Endodermal cell (in vitro differentiated cells): ENCODE measurements at regions not wholly inside any gene's neighbourhood (a gene's known extent, or its start where the extent isn't known, plus 50 kb on each side); places are given as distances from the start of the nearest gene placed in this dataset.
A peak's percentile ranks its signal among the peaks of the same experiment; 100 is the strongest.
"Not testable (repeated sequence)": the region's sequence is repeated elsewhere in the genome, so short reads cannot be mapped to it uniquely, and the experiment has no call there.

Source experiments
- DNase-seq: peaks from one replicate; pipeline ENCODE4 v3.0.0-alpha.2; 2017
- H3K27ac ChIP-seq: 2 replicates; pipeline ENCODE4 v1.5.1; 2013; ENCODE audit warnings: mild to moderate bottlenecking, low read depth, low read length, moderate library complexity
- H3K27me3 ChIP-seq: 2 replicates; pipeline ENCODE4 v1.6.1; 2013; ENCODE audit warnings: mild to moderate bottlenecking, low read length, moderate library complexity; ENCODE audit not compliant: insufficient read depth, control insufficient read depth, poor library complexity, severe bottlenecking
- H3K36me3 ChIP-seq: 2 replicates; pipeline ENCODE4 v1.7.0; 2013; ENCODE audit warnings: mild to moderate bottlenecking, low read length, moderate library complexity; ENCODE audit not compliant: control insufficient read depth, insufficient read depth
- H3K4me1 ChIP-seq: one replicate; pipeline ENCODE4 v1.7.0; 2013; ENCODE audit warnings: low read length; ENCODE audit not compliant: control insufficient read depth, insufficient read depth
- H3K4me3 ChIP-seq: 2 replicates; pipeline ENCODE4 v1.5.1; 2013; ENCODE audit warnings: mild to moderate bottlenecking, low read length, moderate library complexity
- H3K9ac ChIP-seq: 2 replicates; pipeline ENCODE4 v1.6.1; 2013; ENCODE audit warnings: mild to moderate bottlenecking, low read length, moderate library complexity; ENCODE audit not compliant: poor library complexity, severe bottlenecking; ENCODE audit errors: extremely low read depth
- H3K9me3 ChIP-seq: 2 replicates; pipeline ENCODE4 v1.6.1; 2013; ENCODE audit warnings: mild to moderate bottlenecking, low read length, moderate library complexity; ENCODE audit not compliant: control insufficient read depth
- H3K27ac Mint-ChIP-seq: 2 replicates; pipeline ENCODE4 v1.8.0; 2020; ENCODE audit warnings: mixed read lengths
- H3K27me3 Mint-ChIP-seq: 2 replicates; pipeline ENCODE4 v1.8.0; 2021; ENCODE audit warnings: mild to moderate bottlenecking, mixed read lengths; ENCODE audit not compliant: insufficient read depth
- H3K36me3 Mint-ChIP-seq: 2 replicates; pipeline ENCODE4 v1.8.0; 2020; ENCODE audit warnings: low read depth, mixed read lengths
- H3K4me1 Mint-ChIP-seq: 2 replicates; pipeline ENCODE4 v1.8.0; 2020; ENCODE audit warnings: mixed read lengths
- H3K4me3 Mint-ChIP-seq: 2 replicates; pipeline ENCODE4 v1.8.0; 2020; ENCODE audit warnings: mild to moderate bottlenecking, moderate library complexity, mixed read lengths
- H3K9me3 Mint-ChIP-seq: 2 replicates; pipeline ENCODE4 v1.8.0; 2020; ENCODE audit warnings: mild to moderate bottlenecking, mixed read lengths
- WGBS, 2 experiments: methylation state at CpG; one replicate each; pipeline versions ENCODE4 v1.1.5 to v1.1.7; 2013; ENCODE audit warnings: missing lambda C conversion rate in 2 of 2, mixed read lengths in 1 of 2; ENCODE audit not compliant: insufficient coverage in 1 of 2, insufficient read length in 1 of 2; 5-methylcytosine and 5-hydroxymethylcytosine counted together
- TF ChIP-seq, protein P1 (sequence below): fragments of 200-600 bp; sonication (generic); conservative IDR thresholded peaks from 2 replicates; pipeline ENCODE4 v1.5.0; 2021; ENCODE audit warnings: antibody characterized with exemption, mild to moderate bottlenecking

DNA sequence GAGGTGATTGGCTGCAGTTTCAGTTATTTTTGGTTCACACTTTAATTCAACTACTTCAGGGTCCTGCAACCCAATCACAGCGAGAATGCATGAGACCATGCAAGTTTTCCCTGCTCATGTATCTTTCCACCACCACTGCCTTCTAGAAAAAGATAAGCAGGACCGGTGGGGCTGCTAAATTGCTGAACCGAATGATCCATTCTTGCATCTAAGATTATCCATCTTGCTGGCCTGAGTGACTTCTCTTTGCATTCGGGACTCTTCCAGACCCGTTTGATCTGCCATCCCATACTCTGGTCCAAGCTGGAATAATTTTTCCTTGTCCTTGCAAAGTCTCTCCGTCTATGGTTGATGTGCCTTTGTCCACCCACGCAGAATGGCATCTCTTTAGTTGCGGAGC, 56.3 kb upstream of the TP53I11 start:
- Histone ChIP-seq H3K36me3 (no peaks in the 10 kb centered on the region), H3K4me3 (no peak overlapping the region), H3K9me3 (no peaks in the 10 kb centered on the region), H3K9ac (no peak overlapping the region), H3K27me3 (no peaks in the 10 kb centered on the region), H3K4me1 (no peaks in the 10 kb centered on the region), H3K27ac (peak overlapping the region; percentile 6)
- no peak overlapping the region for H3K27ac Mint-ChIP-seq
- H3K36me3 Mint-ChIP-seq = no peaks in the 10 kb centered on the region
- no peak overlapping the region for H3K4me3 Mint-ChIP-seq
- 65 to 81% methylated on average over 8 of the region's 8 CpGs for WGBS, 2 experiments
- no peaks in the 10 kb centered on the region for H3K4me1 Mint-ChIP-seq
- H3K27me3 Mint-ChIP-seq = peaks cover 9% of the 10 kb centered on the region
- TF ChIP-seq, protein P1, sequence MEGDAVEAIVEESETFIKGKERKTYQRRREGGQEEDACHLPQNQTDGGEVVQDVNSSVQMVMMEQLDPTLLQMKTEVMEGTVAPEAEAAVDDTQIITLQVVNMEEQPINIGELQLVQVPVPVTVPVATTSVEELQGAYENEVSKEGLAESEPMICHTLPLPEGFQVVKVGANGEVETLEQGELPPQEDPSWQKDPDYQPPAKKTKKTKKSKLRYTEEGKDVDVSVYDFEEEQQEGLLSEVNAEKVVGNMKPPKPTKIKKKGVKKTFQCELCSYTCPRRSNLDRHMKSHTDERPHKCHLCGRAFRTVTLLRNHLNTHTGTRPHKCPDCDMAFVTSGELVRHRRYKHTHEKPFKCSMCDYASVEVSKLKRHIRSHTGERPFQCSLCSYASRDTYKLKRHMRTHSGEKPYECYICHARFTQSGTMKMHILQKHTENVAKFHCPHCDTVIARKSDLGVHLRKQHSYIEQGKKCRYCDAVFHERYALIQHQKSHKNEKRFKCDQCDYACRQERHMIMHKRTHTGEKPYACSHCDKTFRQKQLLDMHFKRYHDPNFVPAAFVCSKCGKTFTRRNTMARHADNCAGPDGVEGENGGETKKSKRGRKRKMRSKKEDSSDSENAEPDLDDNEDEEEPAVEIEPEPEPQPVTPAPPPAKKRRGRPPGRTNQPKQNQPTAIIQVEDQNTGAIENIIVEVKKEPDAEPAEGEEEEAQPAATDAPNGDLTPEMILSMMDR = no peak
- DNase-seq = peak; percentile 28
- H3K9me3 Mint-ChIP-seq = peaks cover under 1% of the 10 kb centered on the region

- not testable (repeated sequence) for H3K4me3 ChIP-seq, H3K36me3 Mint-ChIP-seq, H3K9ac ChIP-seq, H3K27ac Mint-ChIP-seq, H3K36me3 ChIP-seq, H3K9me3 ChIP-seq, H3K27me3 ChIP-seq, H3K4me1 Mint-ChIP-seq, H3K4me3 Mint-ChIP-seq, H3K4me1 ChIP-seq, H3K27ac ChIP-seq
- peaks cover 23% of the 10 kb centered on the region for H3K27me3 Mint-ChIP-seq
- TF ChIP-seq, protein P1 = peak; percentile 57
- H3K9me3 Mint-ChIP-seq = peaks cover 35% of the 10 kb centered on the region
- peak; percentile 47 for DNase-seq
- 83 to 92% methylated on average over 1 to 3 of the region's 5 CpGs for WGBS, 2 experiments
Measured at GRCh38 chr11:45015983-45016382, 65.3 kb upstream of the TP53I11 start.

DNA sequence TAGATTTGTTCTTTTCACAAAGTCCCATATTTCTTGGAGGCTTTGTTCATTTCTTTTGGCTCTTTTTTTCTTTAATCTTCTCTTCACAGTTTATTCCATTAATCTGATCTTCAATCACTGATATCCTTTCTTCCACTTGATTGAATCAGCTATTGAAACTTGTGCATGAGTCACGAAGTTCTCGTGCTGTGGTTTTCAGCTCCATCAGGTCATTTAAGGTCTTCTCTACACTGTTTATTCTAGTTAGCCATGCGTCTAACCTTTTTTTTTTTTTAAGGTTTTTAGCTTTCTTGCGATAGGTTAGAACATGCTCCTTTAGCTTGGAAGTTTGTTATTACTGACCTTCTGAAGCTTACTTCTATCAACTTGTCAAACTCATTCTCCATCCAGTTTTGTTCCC, 65.8 kb upstream of the TP53I11 start:
- not testable (repeated sequence) for H3K4me3 Mint-ChIP-seq, H3K27ac ChIP-seq, H3K36me3 ChIP-seq, DNase-seq, H3K27me3 ChIP-seq, H3K9ac ChIP-seq, H3K4me1 ChIP-seq, H3K9me3 ChIP-seq, H3K36me3 Mint-ChIP-seq, H3K4me3 ChIP-seq, H3K4me1 Mint-ChIP-seq, H3K27ac Mint-ChIP-seq
- Mint-ChIP-seq H3K27me3 (peaks cover 20% of the 10 kb centered on the region), H3K9me3 (peaks cover 35% of the 10 kb centered on the region)
- WGBS, 2 experiments = 95% methylated on average over 4 of the region's 4 CpGs

- Histone ChIP-seq H3K36me3 (no peaks in the 10 kb centered on the region), H3K27ac (no peak overlapping the region), H3K27me3 (no peaks in the 10 kb centered on the region), H3K4me1 (no peaks in the 10 kb centered on the region), H3K9ac (no peak overlapping the region), H3K9me3 (no peaks in the 10 kb centered on the region), H3K4me3 (no peak overlapping the region)
- Mint-ChIP-seq H3K9me3 (peaks cover 31% of the 10 kb centered on the region), H3K4me3 (no peak overlapping the region), H3K27ac (no peak overlapping the region), H3K36me3 (no peaks in the 10 kb centered on the region), H3K4me1 (peaks cover 8% of the 10 kb centered on the region), H3K27me3 (peaks cover 19% of the 10 kb centered on the region)
- TF ChIP-seq, protein P1 = peak; percentile 80
- WGBS, 2 experiments = 54 to 59% methylated on average over 5 to 6 of the region's 6 CpGs
- peak; percentile 77 for DNase-seq
Measured at GRCh38 chr11:45017329-45017728, 66.6 kb upstream of the TP53I11 start.
